ENCODE measurements at regions not wholly inside any gene's neighbourhood (a gene's known extent, or its start where the extent isn't known, plus 50 kb on each side); places are given as distances from the start of the nearest gene placed in this dataset.

GRCh38 chr14:40317690-40318089 lies 885.5 kb upstream of the FBXO33 start:
- TF ChIP-seq POLR2AphosphoS5 (IDR thresholded peaks at IDR 0.05; ENCODE audit: borderline replicate concordance, low read depth, low read length) (no peak), EZH2 (IDR thresholded peaks at IDR 0.05) (no peak), FOXP2 (optimal IDR thresholded peaks at IDR 0.05; ENCODE audit: control extremely low read depth, extremely low read length, insufficient read depth) (no peak)
